C4-2B (cell line): ENCODE measurements at regions not wholly inside any gene's neighbourhood (a gene's known extent, or its start where the extent isn't known, plus 50 kb on each side); places are given as distances from the start of the nearest gene placed in this dataset.

Experiments
- ZFX ChIP-seq: fragments of 450-650 bp; IDR thresholded peaks from 2 replicates; pipeline ENCODE4 v1.6.1; 2017
- TF ChIP-seq, protein P1 (sequence below): fragments of 450-650 bp; conservative IDR thresholded peaks from 2 replicates; pipeline ENCODE4 v1.5.1; 2017; ENCODE audit warnings: mild to moderate bottlenecking

DNA sequence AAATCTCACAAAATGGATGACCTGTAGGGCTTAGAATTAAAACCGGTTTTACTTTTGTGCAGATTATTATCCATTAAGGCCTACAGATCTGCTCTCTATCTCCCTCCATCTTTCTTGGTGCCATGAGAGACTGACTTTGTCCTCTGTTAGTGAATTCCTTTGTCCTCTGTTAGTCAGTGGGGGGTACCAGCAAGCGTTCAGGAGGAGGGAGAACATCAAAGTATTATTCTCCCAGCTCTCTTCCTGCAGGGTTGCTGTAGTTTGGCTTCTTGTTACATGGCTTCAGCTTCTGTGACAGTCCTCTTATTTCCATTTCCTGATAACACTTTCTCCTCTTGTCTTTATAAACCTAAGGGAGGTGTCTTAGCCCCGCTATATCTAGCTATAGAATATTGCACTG, 850.5 kb upstream of the SEMA6A start:
- TF ChIP-seq, protein P1, sequence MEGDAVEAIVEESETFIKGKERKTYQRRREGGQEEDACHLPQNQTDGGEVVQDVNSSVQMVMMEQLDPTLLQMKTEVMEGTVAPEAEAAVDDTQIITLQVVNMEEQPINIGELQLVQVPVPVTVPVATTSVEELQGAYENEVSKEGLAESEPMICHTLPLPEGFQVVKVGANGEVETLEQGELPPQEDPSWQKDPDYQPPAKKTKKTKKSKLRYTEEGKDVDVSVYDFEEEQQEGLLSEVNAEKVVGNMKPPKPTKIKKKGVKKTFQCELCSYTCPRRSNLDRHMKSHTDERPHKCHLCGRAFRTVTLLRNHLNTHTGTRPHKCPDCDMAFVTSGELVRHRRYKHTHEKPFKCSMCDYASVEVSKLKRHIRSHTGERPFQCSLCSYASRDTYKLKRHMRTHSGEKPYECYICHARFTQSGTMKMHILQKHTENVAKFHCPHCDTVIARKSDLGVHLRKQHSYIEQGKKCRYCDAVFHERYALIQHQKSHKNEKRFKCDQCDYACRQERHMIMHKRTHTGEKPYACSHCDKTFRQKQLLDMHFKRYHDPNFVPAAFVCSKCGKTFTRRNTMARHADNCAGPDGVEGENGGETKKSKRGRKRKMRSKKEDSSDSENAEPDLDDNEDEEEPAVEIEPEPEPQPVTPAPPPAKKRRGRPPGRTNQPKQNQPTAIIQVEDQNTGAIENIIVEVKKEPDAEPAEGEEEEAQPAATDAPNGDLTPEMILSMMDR, result no peak
- TF ChIP-seq ZFX, result no peak
